ENCODE measurements at regions not wholly inside any gene's neighbourhood (a gene's known extent, or its start where the extent isn't known, plus 50 kb on each side); places are given as distances from the start of the nearest gene placed in this dataset.

DNA sequence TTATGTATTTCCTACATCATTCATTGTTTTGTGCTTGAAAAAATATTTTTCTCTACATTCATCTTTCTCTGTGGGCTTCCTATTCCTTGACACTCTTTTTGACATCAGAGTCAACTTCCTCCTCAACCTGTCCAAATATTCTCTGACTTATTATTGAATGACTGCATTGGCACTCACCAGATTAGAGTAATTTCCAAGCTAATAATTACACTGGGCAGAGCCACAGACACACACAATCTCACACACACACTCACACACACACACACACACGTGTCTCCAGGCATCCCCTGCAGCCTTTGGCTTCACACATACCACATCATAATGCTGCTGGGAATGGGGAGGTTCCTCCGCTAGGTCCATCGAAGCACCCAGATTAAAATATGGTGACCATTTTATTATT, 184.5 kb downstream of the SYK start:
- Histone ChIP-seq H3K36me3 (no peaks in the 10 kb centered on the region), H3K9me3 (no peaks in the 10 kb centered on the region), H3K27ac (no peak overlapping the region), H3K27me3 (no peaks in the 10 kb centered on the region), H3K4me3 (no peak overlapping the region), H3K4me1 (no peaks in the 10 kb centered on the region)
- no peak for DNase-seq
- in situ Hi-C loops (cut with MboI; ENCODE audit: low pct_ligation_motif_present in 1 of 4, low pct_unique_long_range_greater_than_20kb in 1 of 4, low sequenced_read_pairs in 3 of 4) (no loop called here), intact Hi-C loops (cut with DNase I; ENCODE audit: low total_unique reads) (no loop called here)
- 75 to 76% methylated on average over 3 of the region's 3 CpGs for WGBS, 2 donors (ENCODE audit: low coverage in 1 of 2)
- TF ChIP-seq POLR2AphosphoS5 (IDR thresholded peaks at IDR 0.05) (no peak), POLR2A (IDR thresholded peaks at IDR 0.05) (no peak), EP300 (IDR thresholded peaks at IDR 0.05; ENCODE audit: low read depth) (no peak)
- TF ChIP-seq, protein P1, sequence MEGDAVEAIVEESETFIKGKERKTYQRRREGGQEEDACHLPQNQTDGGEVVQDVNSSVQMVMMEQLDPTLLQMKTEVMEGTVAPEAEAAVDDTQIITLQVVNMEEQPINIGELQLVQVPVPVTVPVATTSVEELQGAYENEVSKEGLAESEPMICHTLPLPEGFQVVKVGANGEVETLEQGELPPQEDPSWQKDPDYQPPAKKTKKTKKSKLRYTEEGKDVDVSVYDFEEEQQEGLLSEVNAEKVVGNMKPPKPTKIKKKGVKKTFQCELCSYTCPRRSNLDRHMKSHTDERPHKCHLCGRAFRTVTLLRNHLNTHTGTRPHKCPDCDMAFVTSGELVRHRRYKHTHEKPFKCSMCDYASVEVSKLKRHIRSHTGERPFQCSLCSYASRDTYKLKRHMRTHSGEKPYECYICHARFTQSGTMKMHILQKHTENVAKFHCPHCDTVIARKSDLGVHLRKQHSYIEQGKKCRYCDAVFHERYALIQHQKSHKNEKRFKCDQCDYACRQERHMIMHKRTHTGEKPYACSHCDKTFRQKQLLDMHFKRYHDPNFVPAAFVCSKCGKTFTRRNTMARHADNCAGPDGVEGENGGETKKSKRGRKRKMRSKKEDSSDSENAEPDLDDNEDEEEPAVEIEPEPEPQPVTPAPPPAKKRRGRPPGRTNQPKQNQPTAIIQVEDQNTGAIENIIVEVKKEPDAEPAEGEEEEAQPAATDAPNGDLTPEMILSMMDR (IDR thresholded peaks at IDR 0.05) = no peak

DNA sequence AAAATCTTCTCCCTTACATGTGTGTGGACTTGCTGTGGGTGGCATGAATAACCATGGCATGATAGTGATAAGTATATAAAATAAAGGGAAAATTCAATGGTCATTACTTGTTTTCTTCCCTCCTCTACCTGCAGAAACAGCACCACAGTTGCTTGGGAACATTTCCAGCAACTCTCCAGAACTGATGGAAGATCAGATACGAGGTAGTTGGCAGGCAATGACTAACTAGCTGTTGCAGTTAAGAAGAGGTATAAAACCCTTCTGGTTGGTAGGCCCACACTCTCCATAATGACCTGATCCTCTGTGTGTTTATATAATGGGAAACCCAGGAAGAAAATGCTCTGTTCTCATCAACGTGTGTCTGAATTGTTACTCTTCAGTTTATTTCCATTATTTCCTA, 185.9 kb downstream of the SYK start:
- 58 to 74% methylated on average over 2 of the region's 2 CpGs for WGBS, 2 donors (ENCODE audit: low coverage in 1 of 2)
- no peak overlapping the region for H3K4me3 ChIP-seq
- in situ Hi-C loops (cut with MboI; ENCODE audit: low pct_ligation_motif_present in 1 of 4, low pct_unique_long_range_greater_than_20kb in 1 of 4, low sequenced_read_pairs in 3 of 4) = no loop called here

DNA sequence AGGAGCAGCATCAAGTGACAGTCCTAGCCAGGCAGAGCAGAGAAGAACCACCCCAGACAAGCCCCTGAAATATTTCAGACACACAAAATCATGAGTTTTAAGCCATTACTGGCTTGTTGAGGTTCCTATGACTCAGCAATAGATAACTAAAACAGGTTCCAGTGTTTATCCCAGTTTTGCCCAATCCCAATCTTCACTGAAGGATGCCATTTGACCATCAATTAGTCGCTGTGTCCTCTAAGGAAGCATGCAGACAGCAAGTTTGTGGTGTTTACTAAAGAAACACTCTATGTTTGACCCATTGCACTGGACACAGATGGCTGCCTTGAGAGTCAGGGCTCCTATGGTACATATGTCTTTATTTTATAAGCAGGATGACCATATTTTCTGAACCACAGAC, 186.7 kb downstream of the SYK start:
- WGBS, 2 donors (ENCODE audit: low coverage in 1 of 2) = 91% methylated on average over 1 of the region's 1 CpG; no CpG with 5 or more reads in 1 of the 2 donors

More for the DNA sequence above, 185.9 kb downstream of the SYK start:
- TF ChIP-seq POLR2AphosphoS5 (IDR thresholded peaks at IDR 0.05) = no peak
- no peak for TF ChIP-seq EP300 (IDR thresholded peaks at IDR 0.05; ENCODE audit: low read depth)
- TF ChIP-seq POLR2A (IDR thresholded peaks at IDR 0.05) = no peak
- TF ChIP-seq, protein P1 (IDR thresholded peaks at IDR 0.05) = no peak
- Histone ChIP-seq H3K4me1 (no peaks in the 10 kb centered on the region), H3K36me3 (no peaks in the 10 kb centered on the region), H3K9me3 (no peaks in the 10 kb centered on the region), H3K27me3 (no peaks in the 10 kb centered on the region), H3K27ac (no peak overlapping the region)
- intact Hi-C loops (cut with DNase I; ENCODE audit: low total_unique reads) = no loop called here
- DNase-seq = no peak

DNA sequence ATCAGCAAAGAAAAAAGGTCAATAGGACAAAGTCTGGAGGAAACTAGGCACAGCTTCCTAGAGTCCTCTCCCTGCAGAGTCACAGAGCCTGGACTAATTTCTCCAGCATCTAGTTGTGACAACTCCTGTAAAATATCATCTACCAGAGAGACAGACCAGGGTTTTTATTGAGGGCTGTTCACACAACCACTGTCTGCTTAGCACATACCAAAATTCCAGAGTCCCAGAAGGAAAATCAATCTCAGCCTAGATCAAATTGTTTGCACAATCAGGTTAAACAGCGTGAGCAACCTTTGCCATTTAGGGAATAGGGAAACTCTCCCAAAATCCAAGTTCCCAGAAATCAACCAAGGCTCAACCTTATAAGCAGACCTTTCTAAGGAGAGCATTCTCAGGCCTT, 190.3 kb downstream of the SYK start:
- DNase-seq = no peak
- in situ Hi-C loops (cut with MboI; ENCODE audit: low pct_ligation_motif_present in 1 of 4, low pct_unique_long_range_greater_than_20kb in 1 of 4, low sequenced_read_pairs in 3 of 4) = no loop called here
- H3K4me3 ChIP-seq = no peak overlapping the region
- no peaks in the 10 kb centered on the region for H3K27me3 ChIP-seq
- H3K4me1 ChIP-seq = no peaks in the 10 kb centered on the region
- TF ChIP-seq POLR2AphosphoS5 (IDR thresholded peaks at IDR 0.05) = peak in 1 of 3 donors; percentile 7
- TF ChIP-seq, protein P1 (IDR thresholded peaks at IDR 0.05) = no peak
- WGBS, 2 donors (ENCODE audit: low coverage in 1 of 2) = 50% methylated on average over 1 of the region's 1 CpG; no CpG with 5 or more reads in 1 of the 2 donors
- H3K9me3 ChIP-seq = no peaks in the 10 kb centered on the region
- intact Hi-C loops (cut with DNase I; ENCODE audit: low total_unique reads) = no loop called here
- H3K27ac ChIP-seq = peak overlapping the region in 2 of 4 donors; percentile 42 to 56
- H3K36me3 ChIP-seq = no peaks in the 10 kb centered on the region

More for the DNA sequence above, 186.7 kb downstream of the SYK start:
- no peaks in the 10 kb centered on the region for H3K36me3 ChIP-seq
- no peaks in the 10 kb centered on the region for H3K9me3 ChIP-seq
- no peaks in the 10 kb centered on the region for H3K4me1 ChIP-seq
- intact Hi-C loops (cut with DNase I; ENCODE audit: low total_unique reads) (no loop called here), in situ Hi-C loops (cut with MboI; ENCODE audit: low pct_ligation_motif_present in 1 of 4, low pct_unique_long_range_greater_than_20kb in 1 of 4, low sequenced_read_pairs in 3 of 4) (no loop called here)
- TF ChIP-seq EP300 (IDR thresholded peaks at IDR 0.05; ENCODE audit: low read depth) = no peak
- no peak for TF ChIP-seq POLR2AphosphoS5 (IDR thresholded peaks at IDR 0.05)
- TF ChIP-seq, protein P1 (IDR thresholded peaks at IDR 0.05) = no peak
- TF ChIP-seq POLR2A (IDR thresholded peaks at IDR 0.05) = no peak
- no peak for DNase-seq
- H3K27me3 ChIP-seq = no peaks in the 10 kb centered on the region
- no peak overlapping the region for H3K27ac ChIP-seq
- H3K4me3 ChIP-seq = no peak overlapping the region

All from transverse colon (tissue), 4 donors.